Spinal cord (tissue), 9 donors: ENCODE measurements at regions not wholly inside any gene's neighbourhood (a gene's known extent, or its start where the extent isn't known, plus 50 kb on each side); places are given as distances from the start of the nearest gene placed in this dataset.
A peak's percentile ranks its signal among the peaks of the same experiment; 100 is the strongest.

Experiments
- DNase-seq, 6 donors: peaks; one replicate each; pipeline versions ENCODE4 v3.0.0 to v3.0.0-alpha.2; 2013 to 2015; ENCODE audit warnings: low spot score in 6 of 6, low read depth in 4 of 6
- H3K27ac ChIP-seq: one replicate; pipeline ENCODE4 v1.5.1; 2013; ENCODE audit warnings: low read depth, low read length, control low read depth
- H3K27me3 ChIP-seq: one replicate; pipeline ENCODE4 v1.6.1; 2013; ENCODE audit warnings: low read length; ENCODE audit not compliant: control insufficient read depth, insufficient read depth
- H3K36me3 ChIP-seq: one replicate; pipeline ENCODE4 v1.6.1; 2013; ENCODE audit warnings: low read length; ENCODE audit not compliant: control insufficient read depth, insufficient read depth
- H3K4me1 ChIP-seq: one replicate; pipeline ENCODE4 v1.6.1; 2013; ENCODE audit warnings: low read length; ENCODE audit not compliant: control insufficient read depth, insufficient read depth
- H3K4me3 ChIP-seq: one replicate; pipeline ENCODE4 v1.5.1; 2013; ENCODE audit warnings: low read depth, low read length, control low read depth
- H3K9me3 ChIP-seq: one replicate; pipeline ENCODE4 v1.6.1; 2013; ENCODE audit warnings: low read length; ENCODE audit not compliant: control insufficient read depth, insufficient read depth
- WGBS: methylation state at CpG from one replicate; pipeline ENCODE4 v1.1.5; 2013; ENCODE audit warnings: missing lambda C conversion rate; ENCODE audit not compliant: insufficient coverage; 5-methylcytosine and 5-hydroxymethylcytosine counted together
- donor health status: healthy.

DNA sequence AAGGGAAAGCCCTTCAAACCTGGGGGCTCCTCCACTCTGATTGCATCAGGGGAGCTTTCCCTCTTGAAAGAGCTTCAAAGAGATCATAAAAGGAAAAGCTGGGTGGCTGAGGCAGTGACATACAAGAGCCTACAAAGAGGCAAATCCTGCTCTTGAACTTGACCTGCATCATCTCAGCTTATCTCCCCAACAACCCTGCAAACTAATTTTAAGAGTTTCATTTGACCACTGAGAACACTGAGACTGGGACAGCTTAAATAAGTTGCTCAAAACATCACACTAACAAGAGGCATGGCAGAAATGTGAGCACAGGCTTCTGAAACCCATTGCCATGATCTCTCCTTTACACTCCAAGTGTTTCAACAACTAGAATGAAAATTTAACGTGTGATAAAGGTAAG is 101.6 kb upstream of the PPARGC1A start:
- no CpG with 5 or more reads among the region's 1 CpG for WGBS

DNA sequence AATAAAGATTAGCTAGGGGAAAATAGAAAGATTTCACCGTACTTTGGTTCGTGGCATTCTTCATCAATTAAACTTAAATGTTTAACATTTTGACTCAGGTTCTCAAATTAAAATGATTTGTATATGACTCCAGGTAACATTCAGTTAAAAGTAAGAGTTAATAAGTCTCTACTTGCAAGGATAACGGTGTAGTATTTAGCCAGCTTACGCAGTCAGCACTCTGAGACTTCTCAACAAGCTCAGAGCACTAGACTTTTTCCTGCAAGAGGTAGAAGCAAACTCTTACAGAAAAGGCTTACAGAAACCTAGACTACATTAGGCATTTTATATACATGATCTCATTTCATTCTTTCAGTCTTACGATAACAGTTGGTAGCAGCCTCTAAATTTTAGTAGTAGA is 96.4 kb upstream of the PPARGC1A start:
- H3K36me3 ChIP-seq = no peaks in the 10 kb centered on the region
- no peak overlapping the region for H3K4me3 ChIP-seq
- no peaks in the 10 kb centered on the region for H3K9me3 ChIP-seq
- no peak overlapping the region for H3K27ac ChIP-seq
- 80% methylated on average over 1 of the region's 5 CpGs for WGBS
- DNase-seq = no peak
- no peaks in the 10 kb centered on the region for H3K27me3 ChIP-seq
- no peaks in the 10 kb centered on the region for H3K4me1 ChIP-seq

More for the DNA sequence above, 101.6 kb upstream of the PPARGC1A start:
- Histone ChIP-seq H3K36me3 (no peaks in the 10 kb centered on the region), H3K9me3 (no peaks in the 10 kb centered on the region), H3K4me3 (no peak overlapping the region), H3K27ac (no peak overlapping the region), H3K27me3 (no peaks in the 10 kb centered on the region), H3K4me1 (no peaks in the 10 kb centered on the region)
- no peak for DNase-seq

DNA sequence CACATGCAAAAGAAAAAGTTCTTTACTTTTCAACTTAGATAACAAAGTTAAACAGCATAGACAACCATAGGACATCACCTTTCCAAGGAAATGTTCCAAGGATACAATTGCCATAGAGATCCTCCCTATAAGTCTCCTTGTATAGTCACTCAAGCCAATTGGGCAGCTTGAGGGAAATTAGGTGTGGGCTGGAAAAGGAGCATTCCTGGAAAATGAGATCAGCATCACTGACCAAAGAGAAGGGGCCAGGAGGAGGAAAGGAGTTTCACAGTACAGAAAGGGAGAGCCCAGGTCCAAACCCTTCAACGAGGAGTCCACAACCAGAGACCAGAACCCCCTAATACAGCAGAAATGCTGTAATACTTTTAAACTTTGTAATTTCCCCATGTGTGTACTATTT is 91.5 kb upstream of the PPARGC1A start:
- Histone ChIP-seq H3K4me1 (no peaks in the 10 kb centered on the region), H3K27ac (no peak overlapping the region), H3K9me3 (no peaks in the 10 kb centered on the region), H3K36me3 (no peaks in the 10 kb centered on the region), H3K27me3 (no peaks in the 10 kb centered on the region), H3K4me3 (no peak overlapping the region)
- WGBS = no CpG with 5 or more reads among the region's 1 CpG
- no peak for DNase-seq

DNA sequence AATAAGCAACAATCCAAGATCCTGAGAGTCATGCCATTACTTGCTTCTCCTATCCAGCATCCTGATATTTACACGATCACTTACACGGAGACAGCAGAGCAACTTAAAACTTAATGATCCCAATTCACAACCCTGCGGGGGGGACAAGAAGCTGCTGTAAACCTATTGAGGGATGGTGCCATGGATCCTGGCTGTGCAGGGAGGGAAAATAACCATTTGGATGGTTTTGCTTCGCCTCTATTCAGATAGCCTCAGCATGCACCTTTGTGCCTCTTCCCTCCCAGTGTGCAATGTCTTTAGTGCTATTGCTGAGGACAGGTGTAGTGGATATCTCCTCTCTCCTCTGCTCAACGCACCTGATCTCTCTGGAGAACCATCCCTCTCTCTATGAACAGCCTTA is 89.7 kb upstream of the PPARGC1A start:
- WGBS = 40% methylated on average over 1 of the region's 5 CpGs
- H3K27me3 ChIP-seq = no peaks in the 10 kb centered on the region
- no peak overlapping the region for H3K27ac ChIP-seq
- no peaks in the 10 kb centered on the region for H3K9me3 ChIP-seq
- DNase-seq = peak in 1 of 6 donors; percentile 81
- no peaks in the 10 kb centered on the region for H3K36me3 ChIP-seq
- no peak overlapping the region for H3K4me3 ChIP-seq
- H3K4me1 ChIP-seq = no peaks in the 10 kb centered on the region

DNA sequence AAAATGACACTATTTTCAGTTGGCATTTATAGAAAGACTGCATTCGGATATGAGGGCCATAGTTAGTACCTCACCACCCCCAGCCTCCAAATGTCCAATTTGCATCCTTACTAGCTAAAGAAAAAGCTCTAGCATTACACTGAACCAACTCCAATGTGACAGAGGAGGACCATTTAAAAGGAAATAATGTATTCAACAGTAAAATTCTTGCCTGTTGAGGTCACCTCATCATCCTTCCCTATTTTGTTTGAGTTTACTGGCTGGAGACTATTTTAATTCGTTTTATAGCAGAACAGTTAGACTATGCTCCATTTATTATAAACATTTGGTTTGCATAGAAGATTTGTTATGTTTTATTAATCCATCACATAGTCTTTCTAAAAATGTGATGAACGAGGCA is 88.2 kb upstream of the PPARGC1A start:
- no CpG with 5 or more reads among the region's 3 CpGs for WGBS
- Histone ChIP-seq H3K27ac (no peak overlapping the region), H3K36me3 (no peaks in the 10 kb centered on the region), H3K4me3 (no peak overlapping the region), H3K4me1 (no peaks in the 10 kb centered on the region), H3K9me3 (no peaks in the 10 kb centered on the region), H3K27me3 (no peaks in the 10 kb centered on the region)
- no peak for DNase-seq

GRCh38 chr4:23976423-23976822 is 86.6 kb upstream of the PPARGC1A start:
- Histone ChIP-seq H3K9me3 (no peaks in the 10 kb centered on the region), H3K36me3 (no peaks in the 10 kb centered on the region), H3K4me3 (no peak overlapping the region), H3K4me1 (no peaks in the 10 kb centered on the region), H3K27ac (no peak overlapping the region), H3K27me3 (no peaks in the 10 kb centered on the region)
- DNase-seq = no peak
- 100% methylated on average over 1 of the region's 2 CpGs for WGBS

- Histone ChIP-seq H3K36me3 (no peaks in the 10 kb centered on the region), H3K4me3 (no peak overlapping the region), H3K27me3 (no peaks in the 10 kb centered on the region), H3K4me1 (no peaks in the 10 kb centered on the region), H3K27ac (no peak overlapping the region), H3K9me3 (no peaks in the 10 kb centered on the region)
- WGBS = no CpG with 5 or more reads among the region's 1 CpG
- DNase-seq = no peak
Observed at GRCh38 chr4:23973308-23973855, 83.5 kb upstream of the PPARGC1A start.

- Histone ChIP-seq H3K36me3 (no peaks in the 10 kb centered on the region), H3K4me1 (no peaks in the 10 kb centered on the region), H3K4me3 (no peak overlapping the region), H3K27ac (no peak overlapping the region), H3K27me3 (no peaks in the 10 kb centered on the region), H3K9me3 (no peaks in the 10 kb centered on the region)
- WGBS = no CpG with 5 or more reads among the region's 3 CpGs
- no peak for DNase-seq
Observed at GRCh38 chr4:23972805-23973204, 83.0 kb upstream of the PPARGC1A start.

GRCh38 chr4:23972187-23972586 is 82.3 kb upstream of the PPARGC1A start:
- Histone ChIP-seq H3K27ac (no peak overlapping the region), H3K27me3 (no peaks in the 10 kb centered on the region), H3K36me3 (no peaks in the 10 kb centered on the region), H3K4me3 (no peak overlapping the region), H3K4me1 (no peaks in the 10 kb centered on the region), H3K9me3 (no peaks in the 10 kb centered on the region)
- WGBS = 92% methylated on average over 2 of the region's 2 CpGs
- DNase-seq = no peak

- no peak overlapping the region for H3K4me3 ChIP-seq
- no peak for DNase-seq
- 49% methylated on average over 3 of the region's 6 CpGs for WGBS
- H3K27ac ChIP-seq = no peak overlapping the region
- H3K4me1 ChIP-seq = no peaks in the 10 kb centered on the region
- no peaks in the 10 kb centered on the region for H3K27me3 ChIP-seq
- no peaks in the 10 kb centered on the region for H3K36me3 ChIP-seq
- no peaks in the 10 kb centered on the region for H3K9me3 ChIP-seq
Observed at GRCh38 chr4:23970201-23970850, 80.5 kb upstream of the PPARGC1A start.
